ENCODE measurements at regions not wholly inside any gene's neighbourhood (a gene's known extent, or its start where the extent isn't known, plus 50 kb on each side); places are given as distances from the start of the nearest gene placed in this dataset.

DNA sequence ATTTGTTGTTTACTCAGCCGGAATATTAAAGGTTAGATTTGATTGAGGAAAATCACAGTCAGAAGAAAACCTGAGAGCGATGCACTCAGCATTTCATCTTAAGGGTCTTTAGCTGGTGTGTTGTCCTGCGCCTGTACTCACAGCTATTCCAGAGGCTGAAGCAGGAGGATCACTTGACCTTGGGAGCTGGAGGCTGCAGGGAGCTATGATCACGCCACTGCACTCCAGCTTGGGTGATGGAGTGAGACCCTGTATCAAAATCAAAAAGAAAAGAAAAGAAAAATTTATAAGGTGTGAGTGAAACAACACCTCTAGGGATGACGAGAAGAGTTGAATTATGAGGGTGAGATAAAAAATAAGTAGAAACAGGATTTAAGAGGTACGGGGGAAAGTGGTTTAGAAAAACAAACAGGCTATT lies 165.0 kb downstream of the TRIM27 start:
- no peak overlapping the region for H3K27ac ChIP-seq (ENCODE audit: low read depth, low read length)
- peak overlapping the region; percentile 71; the same call in 1 of the 2 replicates for H3K4me3 ChIP-seq (ENCODE audit: low read depth, low read length)
- H3K36me3 ChIP-seq (ENCODE audit: control insufficient read depth, insufficient read depth, low read length), result no peaks in the 10 kb centered on the region; the same call in 1 of the 2 replicates
- H3K9me3 ChIP-seq (ENCODE audit: control insufficient read depth, insufficient read depth, low read depth, low read length), result no peaks in the 10 kb centered on the region
- no peak overlapping the region for H3K9ac ChIP-seq (ENCODE audit: low read length)
- H3K4me1 ChIP-seq (ENCODE audit: control insufficient read depth, insufficient read depth, low read length), result no peaks in the 10 kb centered on the region
- peaks cover 20% of the 10 kb centered on the region; the same call in 1 of the 2 replicates for H3K27me3 ChIP-seq (ENCODE audit: control insufficient read depth, insufficient read depth, low read length)

- H3K4me1 ChIP-seq (ENCODE audit: control insufficient read depth, insufficient read depth, low read length), result peaks cover 33% of the 10 kb centered on the region
- no peaks in the 10 kb centered on the region; the same call in 1 of the 2 replicates for H3K36me3 ChIP-seq (ENCODE audit: control insufficient read depth, insufficient read depth, low read length)
- peak overlapping the region; percentile 83 for H3K4me3 ChIP-seq (ENCODE audit: low read depth, low read length)
- no peaks in the 10 kb centered on the region for H3K9me3 ChIP-seq (ENCODE audit: control insufficient read depth, insufficient read depth, low read depth, low read length)
- no peak overlapping the region for H3K9ac ChIP-seq (ENCODE audit: low read length)
- peaks cover 73% of the 10 kb centered on the region for H3K27me3 ChIP-seq (ENCODE audit: control insufficient read depth, insufficient read depth, low read length)
- no peak overlapping the region for H3K27ac ChIP-seq (ENCODE audit: low read depth, low read length)
Observed at GRCh38 chr6:28764014-28764723, 159.6 kb downstream of the TRIM27 start.

DNA sequence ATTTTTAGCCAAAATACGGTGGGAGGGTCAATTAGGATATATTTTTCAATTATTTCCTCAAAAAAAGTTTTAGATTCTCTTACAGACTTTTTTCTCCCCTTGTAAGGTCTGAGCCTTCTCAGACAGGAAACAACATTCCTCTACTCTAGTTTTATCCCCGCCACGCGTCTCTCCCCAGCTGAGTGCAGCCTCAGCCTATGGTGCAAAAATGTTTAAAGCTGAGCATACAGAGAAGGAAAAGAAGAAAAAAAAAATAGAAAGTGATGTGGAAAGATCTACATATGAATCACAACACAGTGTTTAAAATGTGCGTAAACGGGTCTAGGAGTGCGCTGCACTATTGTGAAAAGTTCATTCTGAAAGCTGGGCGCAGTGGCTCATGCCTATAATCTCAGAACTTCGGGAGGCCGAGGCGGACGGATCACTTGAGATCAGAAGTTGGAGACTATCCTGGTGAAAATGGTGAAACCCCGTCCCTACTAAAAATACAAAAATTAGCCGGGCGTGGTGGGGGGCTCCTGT lies 159.0 kb downstream of the TRIM27 start:
- Histone ChIP-seq H3K9me3 (ENCODE audit: control insufficient read depth, insufficient read depth, low read depth, low read length) (no peaks in the 10 kb centered on the region), H3K4me1 (ENCODE audit: control insufficient read depth, insufficient read depth, low read length) (peaks cover 39% of the 10 kb centered on the region), H3K4me3 (ENCODE audit: low read depth, low read length) (peak overlapping the region; percentile 83), H3K9ac (ENCODE audit: low read length) (peak overlapping the region; percentile 8), H3K36me3 (ENCODE audit: control insufficient read depth, insufficient read depth, low read length) (no peaks in the 10 kb centered on the region; the same call in 1 of the 2 replicates), H3K27me3 (ENCODE audit: control insufficient read depth, insufficient read depth, low read length) (peaks cover 80% of the 10 kb centered on the region), H3K27ac (ENCODE audit: low read depth, low read length) (no peak overlapping the region)

GRCh38 chr6:28765978-28766351 lies 157.8 kb downstream of the TRIM27 start:
- H3K4me3 ChIP-seq (ENCODE audit: low read depth, low read length), result peak overlapping the region; percentile 83
- no peaks in the 10 kb centered on the region; the same call in 1 of the 2 replicates for H3K36me3 ChIP-seq (ENCODE audit: control insufficient read depth, insufficient read depth, low read length)
- peaks cover 91% of the 10 kb centered on the region for H3K27me3 ChIP-seq (ENCODE audit: control insufficient read depth, insufficient read depth, low read length)

DNA sequence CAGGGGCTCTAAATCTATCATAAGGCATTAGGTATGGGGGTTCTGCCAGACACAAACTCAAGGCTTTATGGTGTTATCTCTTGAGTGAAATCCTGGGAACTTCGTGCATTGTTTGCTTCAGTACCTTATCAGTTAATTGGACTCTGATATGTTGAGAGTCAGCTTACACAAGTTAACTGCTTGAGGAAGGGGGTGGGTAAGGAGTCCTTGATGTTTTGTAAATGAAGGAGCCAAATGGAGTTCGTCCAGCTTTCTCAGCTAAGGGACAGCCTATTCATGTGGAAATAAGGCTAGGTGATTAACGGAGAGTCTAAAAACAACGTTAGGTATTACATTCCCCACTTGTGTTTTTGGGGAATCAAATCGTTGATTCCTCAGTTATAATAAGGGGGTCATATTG lies 157.4 kb downstream of the TRIM27 start:
- H3K27ac ChIP-seq (ENCODE audit: low read depth, low read length), result no peak overlapping the region
- no peak overlapping the region for H3K9ac ChIP-seq (ENCODE audit: low read length)
- H3K4me1 ChIP-seq (ENCODE audit: control insufficient read depth, insufficient read depth, low read length), result peaks cover 46% of the 10 kb centered on the region
- peak overlapping the region; percentile 83 for H3K4me3 ChIP-seq (ENCODE audit: low read depth, low read length)
- peaks cover 95% of the 10 kb centered on the region for H3K27me3 ChIP-seq (ENCODE audit: control insufficient read depth, insufficient read depth, low read length)
- no peaks in the 10 kb centered on the region for H3K9me3 ChIP-seq (ENCODE audit: control insufficient read depth, insufficient read depth, low read depth, low read length)
- H3K36me3 ChIP-seq (ENCODE audit: control insufficient read depth, insufficient read depth, low read length), result no peaks in the 10 kb centered on the region; the same call in 1 of the 2 replicates

More at GRCh38 chr6:28765978-28766351, 157.8 kb downstream of the TRIM27 start:
- H3K9ac ChIP-seq (ENCODE audit: low read length), result peak overlapping the region; percentile 60
- peaks cover 45% of the 10 kb centered on the region for H3K4me1 ChIP-seq (ENCODE audit: control insufficient read depth, insufficient read depth, low read length)
- H3K9me3 ChIP-seq (ENCODE audit: control insufficient read depth, insufficient read depth, low read depth, low read length), result no peaks in the 10 kb centered on the region
- no peak overlapping the region for H3K27ac ChIP-seq (ENCODE audit: low read depth, low read length)

DNA sequence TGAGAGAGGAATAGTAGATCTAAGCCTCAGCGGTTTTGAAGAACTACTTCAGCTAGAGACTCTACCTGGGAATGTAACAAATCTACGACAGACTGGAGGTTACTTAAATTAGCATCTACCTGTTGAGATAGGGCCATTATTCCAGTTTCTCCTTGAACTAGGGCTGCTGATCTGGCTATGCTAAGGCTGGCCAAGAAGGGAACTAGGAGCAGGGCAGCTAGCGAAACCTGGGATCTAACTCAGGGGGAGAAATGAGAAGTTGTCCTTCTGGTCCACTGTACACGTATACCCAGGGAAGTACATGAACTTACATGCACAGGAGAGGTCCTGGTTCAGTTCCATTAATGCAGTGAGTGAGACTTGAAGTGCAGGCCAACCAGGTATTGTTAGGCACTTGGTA lies 156.7 kb downstream of the TRIM27 start:
- Histone ChIP-seq H3K4me3 (ENCODE audit: low read depth, low read length) (peak overlapping the region; percentile 83; the same call in 1 of the 2 replicates), H3K4me1 (ENCODE audit: control insufficient read depth, insufficient read depth, low read length) (peaks cover 52% of the 10 kb centered on the region), H3K27ac (ENCODE audit: low read depth, low read length) (no peak overlapping the region), H3K27me3 (ENCODE audit: control insufficient read depth, insufficient read depth, low read length) (peaks cover 96% of the 10 kb centered on the region), H3K9me3 (ENCODE audit: control insufficient read depth, insufficient read depth, low read depth, low read length) (no peaks in the 10 kb centered on the region), H3K36me3 (ENCODE audit: control insufficient read depth, insufficient read depth, low read length) (no peaks in the 10 kb centered on the region; the same call in 1 of the 2 replicates), H3K9ac (ENCODE audit: low read length) (no peak overlapping the region)

DNA sequence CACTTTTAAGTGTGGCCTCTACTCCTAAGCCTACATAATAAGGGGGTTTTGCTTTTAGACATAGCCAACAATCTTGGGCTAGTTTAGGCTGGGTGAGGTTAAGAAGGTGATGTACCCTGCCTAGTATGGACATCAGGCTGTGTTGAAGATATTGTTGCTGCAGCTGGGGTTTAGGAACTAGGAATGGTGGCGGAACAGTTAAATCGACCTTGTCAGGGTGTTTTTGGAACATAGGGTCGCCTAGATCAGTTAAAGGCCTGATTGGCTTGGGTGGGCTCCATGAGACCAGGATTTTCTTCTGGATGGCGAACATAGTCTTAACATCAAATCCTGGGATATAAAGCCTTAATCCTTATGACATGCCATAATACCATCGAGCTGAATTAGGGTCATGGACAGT lies 156.1 kb downstream of the TRIM27 start:
- H3K27me3 ChIP-seq (ENCODE audit: control insufficient read depth, insufficient read depth, low read length), result peaks cover 100% of the 10 kb centered on the region
- peaks cover 58% of the 10 kb centered on the region for H3K4me1 ChIP-seq (ENCODE audit: control insufficient read depth, insufficient read depth, low read length)
- H3K9ac ChIP-seq (ENCODE audit: low read length), result no peak overlapping the region
- no peak overlapping the region for H3K27ac ChIP-seq (ENCODE audit: low read depth, low read length)
- no peaks in the 10 kb centered on the region for H3K9me3 ChIP-seq (ENCODE audit: control insufficient read depth, insufficient read depth, low read depth, low read length)
- no peaks in the 10 kb centered on the region; the same call in 1 of the 2 replicates for H3K36me3 ChIP-seq (ENCODE audit: control insufficient read depth, insufficient read depth, low read length)
- H3K4me3 ChIP-seq (ENCODE audit: low read depth, low read length), result no peak overlapping the region; the same call in 1 of the 2 replicates

DNA sequence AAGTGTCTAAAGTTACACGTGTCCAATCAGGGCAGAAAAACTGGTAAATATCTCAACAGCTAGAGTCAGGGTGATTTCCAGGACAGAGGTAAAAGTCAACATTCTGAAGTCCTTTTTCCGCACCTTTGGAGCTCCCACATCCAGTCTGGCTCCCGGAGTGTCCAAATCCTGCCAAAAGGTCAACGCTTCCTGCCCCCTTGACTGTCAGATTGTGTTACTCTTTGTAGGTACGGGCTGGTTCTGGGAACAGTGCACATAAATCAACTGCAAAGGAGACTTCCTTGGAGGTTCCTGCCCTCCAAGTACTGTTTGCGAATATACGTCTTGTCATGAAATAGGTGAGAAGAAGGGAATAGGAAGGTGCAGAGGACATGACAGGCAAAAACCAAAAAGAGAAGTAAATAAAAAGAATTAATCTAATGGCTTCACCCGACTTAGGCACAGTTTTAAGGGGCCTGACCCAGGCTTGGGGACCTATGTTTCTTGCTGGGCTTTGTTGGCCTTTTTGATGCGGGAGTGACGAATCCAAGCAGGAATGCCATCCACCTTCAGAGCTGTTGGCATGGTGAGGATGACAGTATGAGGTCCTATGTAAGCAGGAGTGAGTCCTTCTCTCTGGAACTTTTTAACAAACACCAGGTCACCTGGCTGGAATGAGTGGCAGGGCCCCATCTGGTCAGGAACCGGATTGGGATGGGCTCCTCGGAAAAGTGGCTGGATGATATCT lies 155.4 kb downstream of the TRIM27 start:
- no peak overlapping the region for H3K9ac ChIP-seq (ENCODE audit: low read length)
- no peak overlapping the region for H3K27ac ChIP-seq (ENCODE audit: low read depth, low read length)
- H3K4me3 ChIP-seq (ENCODE audit: low read depth, low read length), result no peak overlapping the region
- H3K4me1 ChIP-seq (ENCODE audit: control insufficient read depth, insufficient read depth, low read length), result peaks cover 64% of the 10 kb centered on the region
- peaks cover 100% of the 10 kb centered on the region for H3K27me3 ChIP-seq (ENCODE audit: control insufficient read depth, insufficient read depth, low read length)
- no peaks in the 10 kb centered on the region for H3K9me3 ChIP-seq (ENCODE audit: control insufficient read depth, insufficient read depth, low read depth, low read length)
- H3K36me3 ChIP-seq (ENCODE audit: control insufficient read depth, insufficient read depth, low read length), result no peaks in the 10 kb centered on the region; the same call in 1 of the 2 replicates

GRCh38 chr6:28769626-28770402 lies 154.0 kb downstream of the TRIM27 start:
- Histone ChIP-seq H3K4me3 (ENCODE audit: low read depth, low read length) (peak overlapping the region; percentile 19), H3K4me1 (ENCODE audit: control insufficient read depth, insufficient read depth, low read length) (peaks cover 66% of the 10 kb centered on the region), H3K27me3 (ENCODE audit: control insufficient read depth, insufficient read depth, low read length) (peaks cover 100% of the 10 kb centered on the region)

GRCh38 chr6:28770732-28771131 lies 153.1 kb downstream of the TRIM27 start:
- H3K4me1 ChIP-seq (ENCODE audit: control insufficient read depth, insufficient read depth, low read length), result peaks cover 60% of the 10 kb centered on the region
- H3K27me3 ChIP-seq (ENCODE audit: control insufficient read depth, insufficient read depth, low read length), result peaks cover 100% of the 10 kb centered on the region
- no peak overlapping the region for H3K4me3 ChIP-seq (ENCODE audit: low read depth, low read length)
- no peak overlapping the region for H3K9ac ChIP-seq (ENCODE audit: low read length)
- H3K27ac ChIP-seq (ENCODE audit: low read depth, low read length), result no peak overlapping the region
- no peaks in the 10 kb centered on the region for H3K9me3 ChIP-seq (ENCODE audit: control insufficient read depth, insufficient read depth, low read depth, low read length)
- H3K36me3 ChIP-seq (ENCODE audit: control insufficient read depth, insufficient read depth, low read length), result no peaks in the 10 kb centered on the region; the same call in 1 of the 2 replicates

More at GRCh38 chr6:28769626-28770402, 154.0 kb downstream of the TRIM27 start:
- Histone ChIP-seq H3K27ac (ENCODE audit: low read depth, low read length) (no peak overlapping the region), H3K36me3 (ENCODE audit: control insufficient read depth, insufficient read depth, low read length) (no peaks in the 10 kb centered on the region; the same call in 1 of the 2 replicates), H3K9ac (ENCODE audit: low read length) (no peak overlapping the region), H3K9me3 (ENCODE audit: control insufficient read depth, insufficient read depth, low read depth, low read length) (no peaks in the 10 kb centered on the region)

Measured in HUES6 (cell line).